Spleen (tissue), 7 donors: ENCODE measurements at regions not wholly inside any gene's neighbourhood (a gene's known extent, or its start where the extent isn't known, plus 50 kb on each side); places are given as distances from the start of the nearest gene placed in this dataset.

Experiments
- CTCF ChIP-seq, 11 experiments: fragments of 200-600 bp in 7 of 11; fragments of 450-650 bp in 4 of 11; sonication (generic) in 4 of 11; IDR thresholded peaks in 8 of 11; conservative IDR thresholded peaks in 3 of 11; 1 replicate in 7 of 11; 2 replicates in 4 of 11; pipeline versions ENCODE4 v1.4.0 to v1.8.0; 2016 to 2021; ENCODE audit warnings: antibody characterized with exemption in 11 of 11, inconsistent platforms in 4 of 11, mild to moderate bottlenecking in 1 of 11
- POLR2A ChIP-seq, 3 donors: fragments of 450-650 bp; IDR thresholded peaks; one replicate each; pipeline ENCODE4 v1.5.1; 2017; ENCODE audit warnings: antibody characterized with exemption in 3 of 3, mild to moderate bottlenecking in 1 of 3
- POLR2AphosphoS5 ChIP-seq, 3 donors: sonication (generic); formaldehyde crosslinking; IDR thresholded peaks; one replicate each; pipeline ENCODE4 v1.5.1; 2017; ENCODE audit warnings: antibody characterized with exemption in 3 of 3
- donor health status: DM: no; HTN: no; CAD: no; lungs with moderate emphysema.
- donor health status: DM: no; HTN: no; CAD: no.
- donor health status: DM: no; HTN: no; CAD: no.

DNA sequence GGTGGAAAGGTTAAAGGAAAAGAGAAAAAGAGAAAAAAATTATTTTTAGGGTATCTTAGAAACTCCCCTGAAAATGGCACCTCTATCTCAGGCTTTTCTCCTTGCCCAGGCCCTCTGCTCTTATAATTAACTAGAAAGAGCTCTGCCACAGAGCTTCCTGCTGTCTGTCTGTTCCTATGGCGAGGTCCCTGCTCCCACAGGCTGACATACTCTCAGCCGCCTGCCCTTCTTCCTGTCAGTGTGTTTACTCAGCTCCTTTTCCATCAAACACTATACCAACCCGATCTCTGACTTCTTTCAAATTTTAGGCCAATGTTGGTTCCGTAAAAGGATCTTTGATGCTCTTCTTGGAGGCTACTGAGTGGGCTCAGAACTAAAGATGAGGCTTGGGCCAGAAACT, 482.6 kb downstream of the DMAC1 start:
- TF ChIP-seq CTCF (IDR thresholded peaks at IDR 0.05 in 8 of 11, conservative IDR thresholded peaks at IDR 0.05 in 3 of 11) (no peak), POLR2AphosphoS5 (IDR thresholded peaks at IDR 0.05) (no peak), POLR2A (IDR thresholded peaks at IDR 0.05) (no peak)
